ENCODE measurements at regions not wholly inside any gene's neighbourhood (a gene's known extent, or its start where the extent isn't known, plus 50 kb on each side); places are given as distances from the start of the nearest gene placed in this dataset.

GRCh38 chr13:74023484-74023883 lies 110.7 kb downstream of the KLF12 start:
- Histone ChIP-seq H3K4me3 (ENCODE audit: low read depth in 1 of 2, low read length in 2 of 2) (no peak overlapping the region), H3K27ac (ENCODE audit: low read depth, low read length) (no peak overlapping the region), H3K9me3 (ENCODE audit: low read length) (no peaks in the 10 kb centered on the region), H3K4me1 (ENCODE audit: insufficient read depth, low read length) (no peaks in the 10 kb centered on the region), H3K9ac (ENCODE audit: low read length) (no peak overlapping the region), H3K27me3 (ENCODE audit: control insufficient read depth in 1 of 2, insufficient read depth in 2 of 2, low read length in 2 of 2) (no peaks in the 10 kb centered on the region), H3K36me3 (ENCODE audit: insufficient read depth, low read length) (no peaks in the 10 kb centered on the region)

GRCh38 chr13:74021505-74021904 lies 112.7 kb downstream of the KLF12 start:
- Histone ChIP-seq H3K9me3 (ENCODE audit: low read length) (no peaks in the 10 kb centered on the region), H3K27me3 (ENCODE audit: control insufficient read depth in 1 of 2, insufficient read depth in 2 of 2, low read length in 2 of 2) (no peaks in the 10 kb centered on the region), H3K4me1 (ENCODE audit: insufficient read depth, low read length) (no peaks in the 10 kb centered on the region)

DNA sequence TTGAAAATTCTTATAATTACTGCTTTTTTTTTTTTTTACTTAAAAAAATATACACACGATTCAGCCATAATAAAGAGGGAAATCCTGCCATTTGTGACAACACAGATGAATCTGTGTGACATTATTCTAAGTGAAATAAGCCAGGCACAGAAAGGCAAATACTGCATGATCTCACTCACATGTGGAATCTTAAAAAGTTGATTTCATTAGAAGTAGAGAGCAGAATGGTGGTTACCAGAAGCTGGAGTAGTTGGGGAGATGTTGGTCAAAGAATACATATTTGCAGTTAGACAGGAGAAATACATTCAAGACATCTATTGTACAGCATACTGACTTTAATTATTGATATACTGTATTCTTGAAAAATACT lies 116.2 kb downstream of the KLF12 start:
- Histone ChIP-seq H3K4me3 (ENCODE audit: low read depth in 1 of 2, low read length in 2 of 2) (no peak overlapping the region), H3K27me3 (ENCODE audit: control insufficient read depth in 1 of 2, insufficient read depth in 2 of 2, low read length in 2 of 2) (no peaks in the 10 kb centered on the region), H3K4me1 (ENCODE audit: insufficient read depth, low read length) (no peaks in the 10 kb centered on the region), H3K9ac (ENCODE audit: low read length) (no peak overlapping the region), H3K9me3 (ENCODE audit: low read length) (no peaks in the 10 kb centered on the region), H3K36me3 (ENCODE audit: insufficient read depth, low read length) (no peaks in the 10 kb centered on the region), H3K27ac (ENCODE audit: low read depth, low read length) (no peak overlapping the region)

More at GRCh38 chr13:74021505-74021904, 112.7 kb downstream of the KLF12 start:
- H3K36me3 ChIP-seq (ENCODE audit: insufficient read depth, low read length) = no peaks in the 10 kb centered on the region
- H3K9ac ChIP-seq (ENCODE audit: low read length) = no peak overlapping the region
- no peak overlapping the region for H3K4me3 ChIP-seq (ENCODE audit: low read depth in 1 of 2, low read length in 2 of 2)
- no peak overlapping the region for H3K27ac ChIP-seq (ENCODE audit: low read depth, low read length)

DNA sequence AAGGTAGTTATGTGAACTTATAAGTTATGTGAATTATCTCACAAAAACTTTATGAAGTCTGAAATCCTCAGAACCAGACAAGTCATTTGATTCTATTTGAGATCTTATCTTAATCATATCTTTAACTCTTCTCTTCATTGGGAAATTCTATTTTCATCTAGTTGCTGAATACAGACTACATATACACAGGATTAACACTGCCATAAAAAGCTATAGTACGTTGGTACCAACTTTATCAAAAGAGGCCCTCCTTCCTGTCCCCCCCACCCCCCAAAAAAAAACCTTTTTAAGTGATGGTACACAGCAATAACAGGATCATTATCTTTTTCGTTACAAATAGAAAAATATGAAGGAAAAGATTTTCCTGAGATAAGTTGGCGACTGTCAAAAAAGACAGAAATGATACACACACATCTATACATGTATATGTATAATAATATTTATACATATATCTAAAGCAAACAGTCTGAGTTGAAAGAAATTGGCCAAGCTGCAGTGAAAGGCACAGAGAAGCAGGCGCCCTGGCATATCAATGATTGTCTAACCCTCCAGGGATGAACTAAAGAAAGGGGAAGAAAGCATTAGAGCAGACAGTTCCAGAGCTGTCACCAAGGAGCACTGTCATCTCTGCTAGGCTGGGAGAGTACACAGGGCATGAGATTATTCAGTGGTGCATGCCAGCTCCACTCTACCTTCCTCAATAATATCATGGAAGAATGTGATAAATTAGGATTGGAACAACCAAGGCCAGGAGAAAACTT lies 116.7 kb downstream of the KLF12 start:
- no peaks in the 10 kb centered on the region for H3K27me3 ChIP-seq (ENCODE audit: control insufficient read depth in 1 of 2, insufficient read depth in 2 of 2, low read length in 2 of 2)
- no peak overlapping the region for H3K9ac ChIP-seq (ENCODE audit: low read length)
- no peaks in the 10 kb centered on the region for H3K4me1 ChIP-seq (ENCODE audit: insufficient read depth, low read length)
- no peak overlapping the region for H3K4me3 ChIP-seq (ENCODE audit: low read depth in 1 of 2, low read length in 2 of 2)
- H3K36me3 ChIP-seq (ENCODE audit: insufficient read depth, low read length) = no peaks in the 10 kb centered on the region
- no peaks in the 10 kb centered on the region for H3K9me3 ChIP-seq (ENCODE audit: low read length)
- H3K27ac ChIP-seq (ENCODE audit: low read depth, low read length) = no peak overlapping the region

DNA sequence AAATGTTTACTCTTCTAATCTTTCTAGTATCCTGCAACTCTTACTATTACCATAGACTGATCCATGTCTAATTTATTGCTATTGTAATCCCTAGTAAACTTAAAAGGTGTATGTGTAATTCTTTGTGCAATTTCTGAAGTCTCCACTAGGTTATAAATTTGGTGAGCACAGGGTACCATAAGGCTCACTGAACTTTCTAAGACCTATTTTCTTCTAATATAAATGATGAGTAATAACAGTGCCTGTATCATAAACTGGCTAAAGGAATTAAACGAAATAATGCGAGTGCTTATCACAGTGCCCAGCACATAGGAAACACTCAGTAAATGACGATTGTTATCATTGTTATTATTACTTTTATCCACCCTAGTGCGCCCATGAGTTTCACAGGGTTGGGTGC lies 119.1 kb downstream of the KLF12 start:
- no peaks in the 10 kb centered on the region for H3K36me3 ChIP-seq (ENCODE audit: insufficient read depth, low read length)
- no peaks in the 10 kb centered on the region for H3K9me3 ChIP-seq (ENCODE audit: low read length)
- H3K4me1 ChIP-seq (ENCODE audit: insufficient read depth, low read length) = no peaks in the 10 kb centered on the region
- H3K27me3 ChIP-seq (ENCODE audit: control insufficient read depth in 1 of 2, insufficient read depth in 2 of 2, low read length in 2 of 2) = no peaks in the 10 kb centered on the region
- no peak overlapping the region for H3K9ac ChIP-seq (ENCODE audit: low read length)
- H3K27ac ChIP-seq (ENCODE audit: low read depth, low read length) = no peak overlapping the region
- H3K4me3 ChIP-seq (ENCODE audit: low read depth in 1 of 2, low read length in 2 of 2) = no peak overlapping the region

DNA sequence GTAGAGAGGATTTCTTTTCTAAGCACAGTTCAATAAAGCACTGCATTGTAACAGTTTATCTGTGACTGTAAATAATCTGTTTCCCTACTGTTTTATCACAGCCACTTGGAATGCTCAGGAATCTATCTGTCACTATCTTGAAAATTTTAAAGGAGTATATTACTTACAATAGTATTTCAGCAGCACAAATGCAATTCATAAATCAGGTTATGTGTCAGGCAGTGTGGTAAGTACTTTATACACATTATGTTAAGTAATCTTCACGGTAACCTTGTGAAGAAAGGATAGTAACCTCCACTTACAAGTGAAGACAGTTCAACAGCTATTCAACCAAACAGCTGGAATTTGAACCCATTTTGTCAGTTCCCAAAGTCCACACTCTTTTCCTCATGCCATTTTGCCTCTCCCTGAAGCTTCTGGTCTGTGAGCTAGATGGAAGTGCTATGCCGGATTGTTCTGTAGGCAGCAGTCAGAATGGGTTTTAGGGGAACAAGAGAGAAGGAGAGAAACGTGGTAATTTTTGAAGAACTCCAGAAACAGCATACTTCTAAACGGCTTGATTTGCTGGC lies 125.0 kb downstream of the KLF12 start:
- Histone ChIP-seq H3K36me3 (ENCODE audit: insufficient read depth, low read length) (no peaks in the 10 kb centered on the region), H3K4me3 (ENCODE audit: low read depth in 1 of 2, low read length in 2 of 2) (no peak overlapping the region), H3K4me1 (ENCODE audit: insufficient read depth, low read length) (no peaks in the 10 kb centered on the region), H3K27ac (ENCODE audit: low read depth, low read length) (no peak overlapping the region), H3K9ac (ENCODE audit: low read length) (no peak overlapping the region), H3K9me3 (ENCODE audit: low read length) (no peaks in the 10 kb centered on the region), H3K27me3 (ENCODE audit: control insufficient read depth in 1 of 2, insufficient read depth in 2 of 2, low read length in 2 of 2) (no peaks in the 10 kb centered on the region)

GRCh38 chr13:74006666-74007065 lies 127.5 kb downstream of the KLF12 start:
- H3K36me3 ChIP-seq (ENCODE audit: insufficient read depth, low read length) = no peaks in the 10 kb centered on the region
- no peaks in the 10 kb centered on the region for H3K27me3 ChIP-seq (ENCODE audit: control insufficient read depth in 1 of 2, insufficient read depth in 2 of 2, low read length in 2 of 2)
- H3K9ac ChIP-seq (ENCODE audit: low read length) = no peak overlapping the region
- H3K4me3 ChIP-seq (ENCODE audit: low read depth in 1 of 2, low read length in 2 of 2) = no peak overlapping the region
- H3K4me1 ChIP-seq (ENCODE audit: insufficient read depth, low read length) = no peaks in the 10 kb centered on the region
- no peak overlapping the region for H3K27ac ChIP-seq (ENCODE audit: low read depth, low read length)
- H3K9me3 ChIP-seq (ENCODE audit: low read length) = no peaks in the 10 kb centered on the region

DNA sequence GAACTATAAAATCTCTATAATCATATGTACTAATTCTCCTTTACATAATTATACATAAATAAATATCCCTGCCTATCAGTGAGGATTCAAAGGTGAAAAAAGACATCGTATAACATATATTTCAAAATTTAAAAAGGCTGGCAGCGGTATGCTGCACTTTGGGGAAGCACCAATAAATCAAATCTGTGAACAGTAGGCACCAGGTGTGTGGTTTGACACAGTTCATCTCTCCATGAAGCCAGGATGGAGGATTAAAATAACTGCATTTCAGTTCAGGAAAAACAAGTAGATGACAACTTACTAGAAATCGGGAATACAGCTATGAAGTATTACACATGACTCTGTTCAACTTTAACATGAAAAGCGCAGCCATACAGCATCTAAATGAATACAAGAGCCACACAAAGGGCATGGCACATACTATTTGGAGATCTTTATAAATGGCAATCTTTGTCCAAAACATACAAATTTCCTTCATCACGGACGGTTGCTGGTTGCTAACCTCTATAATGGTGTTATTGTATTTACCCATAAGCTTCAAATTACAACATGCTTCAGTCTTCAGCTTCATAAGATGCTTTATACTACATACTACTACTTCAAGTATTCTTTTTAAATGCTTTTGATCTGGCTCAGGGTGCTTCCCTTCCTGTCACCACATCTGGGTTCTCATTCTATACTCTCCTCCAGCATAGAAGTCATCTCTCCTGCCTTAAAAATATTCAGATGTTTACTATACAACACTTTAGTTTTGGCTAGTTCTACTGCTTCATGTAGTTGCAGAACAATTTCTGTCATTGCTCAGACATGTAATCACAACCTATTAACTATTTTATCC lies 128.7 kb downstream of the KLF12 start:
- no peak overlapping the region for H3K4me3 ChIP-seq (ENCODE audit: low read depth in 1 of 2, low read length in 2 of 2)
- no peaks in the 10 kb centered on the region for H3K4me1 ChIP-seq (ENCODE audit: insufficient read depth, low read length)
- H3K36me3 ChIP-seq (ENCODE audit: insufficient read depth, low read length) = no peaks in the 10 kb centered on the region
- H3K9me3 ChIP-seq (ENCODE audit: low read length) = no peaks in the 10 kb centered on the region
- H3K27me3 ChIP-seq (ENCODE audit: control insufficient read depth in 1 of 2, insufficient read depth in 2 of 2, low read length in 2 of 2) = no peaks in the 10 kb centered on the region
- no peak overlapping the region for H3K27ac ChIP-seq (ENCODE audit: low read depth, low read length)
- no peak overlapping the region for H3K9ac ChIP-seq (ENCODE audit: low read length)

GRCh38 chr13:74004109-74004508 lies 130.1 kb downstream of the KLF12 start:
- Histone ChIP-seq H3K36me3 (ENCODE audit: insufficient read depth, low read length) (no peaks in the 10 kb centered on the region), H3K27ac (ENCODE audit: low read depth, low read length) (no peak overlapping the region), H3K4me3 (ENCODE audit: low read depth in 1 of 2, low read length in 2 of 2) (no peak overlapping the region), H3K9me3 (ENCODE audit: low read length) (no peaks in the 10 kb centered on the region), H3K27me3 (ENCODE audit: control insufficient read depth in 1 of 2, insufficient read depth in 2 of 2, low read length in 2 of 2) (no peaks in the 10 kb centered on the region), H3K9ac (ENCODE audit: low read length) (no peak overlapping the region), H3K4me1 (ENCODE audit: insufficient read depth, low read length) (no peaks in the 10 kb centered on the region)

- H3K27me3 ChIP-seq (ENCODE audit: control insufficient read depth in 1 of 2, insufficient read depth in 2 of 2, low read length in 2 of 2) = no peaks in the 10 kb centered on the region
- no peak overlapping the region for H3K4me3 ChIP-seq (ENCODE audit: low read depth in 1 of 2, low read length in 2 of 2)
- no peaks in the 10 kb centered on the region for H3K9me3 ChIP-seq (ENCODE audit: low read length)
- peaks cover 5% of the 10 kb centered on the region for H3K4me1 ChIP-seq (ENCODE audit: insufficient read depth, low read length)
- H3K9ac ChIP-seq (ENCODE audit: low read length) = no peak overlapping the region
- no peaks in the 10 kb centered on the region for H3K36me3 ChIP-seq (ENCODE audit: insufficient read depth, low read length)
- H3K27ac ChIP-seq (ENCODE audit: low read depth, low read length) = no peak overlapping the region
These were observed 130.8 kb downstream of the KLF12 start for GRCh38 chr13:74003374-74003773.

DNA sequence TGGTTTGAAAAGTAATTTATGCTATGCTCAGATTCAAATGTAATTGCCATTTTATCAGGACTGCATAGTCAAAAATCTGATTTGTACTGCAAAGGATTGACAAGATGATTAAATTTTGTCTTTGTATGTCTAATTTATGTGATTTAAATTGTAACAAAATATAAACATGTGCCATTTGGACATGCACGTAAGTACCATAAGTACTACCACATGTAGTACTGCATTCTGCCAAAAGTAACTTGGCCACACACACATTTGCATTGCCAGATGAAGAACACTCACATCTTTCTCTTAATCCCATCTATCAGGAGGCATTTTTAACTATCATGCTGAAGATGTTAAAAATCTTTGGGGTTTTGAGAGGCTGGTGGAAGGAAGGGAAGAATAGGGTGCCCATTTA lies 133.3 kb downstream of the KLF12 start:
- Histone ChIP-seq H3K4me3 (ENCODE audit: low read depth in 1 of 2, low read length in 2 of 2) (no peak overlapping the region), H3K9me3 (ENCODE audit: low read length) (no peaks in the 10 kb centered on the region), H3K27ac (ENCODE audit: low read depth, low read length) (no peak overlapping the region), H3K36me3 (ENCODE audit: insufficient read depth, low read length) (no peaks in the 10 kb centered on the region), H3K9ac (ENCODE audit: low read length) (no peak overlapping the region), H3K4me1 (ENCODE audit: insufficient read depth, low read length) (peaks cover 5% of the 10 kb centered on the region), H3K27me3 (ENCODE audit: control insufficient read depth in 1 of 2, insufficient read depth in 2 of 2, low read length in 2 of 2) (no peaks in the 10 kb centered on the region)

All from muscle layer of colon (tissue), 2 donors.